Fibroblast of villous mesenchyme (primary cell): ENCODE measurements at regions not wholly inside any gene's neighbourhood (a gene's known extent, or its start where the extent isn't known, plus 50 kb on each side); places are given as distances from the start of the nearest gene placed in this dataset.
"Not testable (repeated sequence)": the region's sequence is repeated elsewhere in the genome, so short reads cannot be mapped to it uniquely, and the experiment has no call there.

ENCODE experiments used
- DNase-seq: peaks from one replicate; pipeline ENCODE4 v3.0.0-alpha.2; 2010; ENCODE audit warnings: low read depth
- H3K4me3 ChIP-seq: 2 replicates; pipeline ENCODE4 v1.5.1; 2011; ENCODE audit warnings: low read depth, mild to moderate bottlenecking, low read length
- CTCF ChIP-seq: IDR thresholded peaks from 2 replicates; pipeline ENCODE4 v1.5.1; 2012; ENCODE audit warnings: low read depth, mild to moderate bottlenecking, low read length; ENCODE audit not compliant: insufficient read depth

- TF ChIP-seq CTCF: no peak
- DNase-seq: no peak
- H3K4me3 ChIP-seq: no peak overlapping the region
Observed at GRCh38 chr7:149565096-149565382, 67.4 kb upstream of the ZNF746 start.

DNA sequence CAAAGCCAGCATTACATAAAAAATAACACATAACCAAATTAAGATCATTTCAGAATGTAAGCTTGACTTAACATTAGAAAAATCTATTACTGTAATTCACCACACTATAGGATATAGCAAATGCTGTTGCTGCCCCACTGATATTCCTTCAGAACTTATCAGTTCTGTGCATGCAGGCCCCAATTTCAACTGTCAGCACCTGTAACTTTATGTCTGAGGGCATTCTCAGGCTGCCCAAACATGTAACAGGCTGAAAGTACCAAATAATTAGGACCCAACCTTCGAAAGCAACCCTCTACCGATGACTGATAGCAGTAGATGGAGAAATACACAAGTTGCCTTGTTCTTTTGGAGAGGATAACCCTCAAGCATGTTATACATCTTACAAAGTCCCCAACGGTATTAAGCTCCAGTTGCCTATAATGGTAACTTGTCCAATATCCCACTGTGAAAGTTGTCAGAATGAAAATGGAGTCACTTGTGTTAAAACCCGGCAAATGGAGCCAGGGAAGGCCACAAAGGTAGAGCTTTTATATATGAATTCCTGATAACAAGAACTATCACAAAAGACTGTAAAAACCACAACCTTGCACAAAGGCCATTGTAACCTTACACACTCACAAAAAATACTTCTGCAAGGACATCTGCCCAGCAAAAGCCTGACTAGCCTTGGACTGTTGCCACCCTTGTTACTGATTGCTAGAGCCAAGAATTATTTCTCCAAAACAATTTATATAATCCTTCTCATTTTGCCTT, 66.9 kb upstream of the ZNF746 start:
- no peak for TF ChIP-seq CTCF
- DNase-seq: no peak
- H3K4me3 ChIP-seq: no peak overlapping the region

DNA sequence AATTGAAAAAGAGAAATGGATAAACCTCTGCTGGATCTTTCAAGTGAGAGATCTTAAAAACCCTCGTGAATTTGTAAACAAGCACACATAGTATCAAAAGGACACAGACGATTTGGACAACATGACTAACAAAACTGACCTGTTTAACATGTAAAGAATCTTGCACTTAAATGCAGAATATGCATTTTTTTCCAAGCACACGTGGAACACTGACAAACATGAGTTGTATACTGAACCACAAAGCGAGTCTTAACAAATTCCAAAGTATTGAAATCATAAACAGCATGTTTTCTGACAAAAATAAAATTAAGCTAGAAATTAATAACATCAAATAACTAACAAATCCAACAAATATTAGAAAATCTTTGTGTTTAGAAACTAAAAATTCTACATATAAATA, 65.0 kb upstream of the ZNF746 start:
- DNase-seq: peak; percentile 58
- no peak for TF ChIP-seq CTCF
- no peak overlapping the region for H3K4me3 ChIP-seq

DNA sequence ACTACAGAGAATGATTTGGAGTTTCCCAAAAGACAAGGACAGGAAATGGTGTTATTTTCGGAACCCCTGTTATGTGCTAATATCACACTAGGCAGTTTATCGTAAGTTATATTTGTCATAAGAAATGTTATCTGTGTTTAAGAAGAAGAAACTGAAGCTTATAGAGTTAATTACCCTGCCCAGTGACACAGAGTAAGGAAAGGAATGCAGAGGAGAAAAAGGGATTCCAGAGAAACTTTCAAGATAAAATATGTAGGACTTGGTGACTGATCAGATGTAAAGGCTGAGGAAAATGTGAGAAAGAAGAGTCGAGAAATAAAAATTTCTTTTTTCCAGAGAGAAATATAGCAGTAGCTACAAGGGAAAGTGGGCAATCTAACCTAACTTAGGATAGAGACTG, 63.5 kb upstream of the ZNF746 start:
- H3K4me3 ChIP-seq: no peak overlapping the region
- DNase-seq: no peak
- no peak for TF ChIP-seq CTCF

GRCh38 chr7:149559711-149560110, 62.1 kb upstream of the ZNF746 start:
- peak; percentile 89 for DNase-seq
- H3K4me3 ChIP-seq: no peak overlapping the region
- TF ChIP-seq CTCF: no peak

DNA sequence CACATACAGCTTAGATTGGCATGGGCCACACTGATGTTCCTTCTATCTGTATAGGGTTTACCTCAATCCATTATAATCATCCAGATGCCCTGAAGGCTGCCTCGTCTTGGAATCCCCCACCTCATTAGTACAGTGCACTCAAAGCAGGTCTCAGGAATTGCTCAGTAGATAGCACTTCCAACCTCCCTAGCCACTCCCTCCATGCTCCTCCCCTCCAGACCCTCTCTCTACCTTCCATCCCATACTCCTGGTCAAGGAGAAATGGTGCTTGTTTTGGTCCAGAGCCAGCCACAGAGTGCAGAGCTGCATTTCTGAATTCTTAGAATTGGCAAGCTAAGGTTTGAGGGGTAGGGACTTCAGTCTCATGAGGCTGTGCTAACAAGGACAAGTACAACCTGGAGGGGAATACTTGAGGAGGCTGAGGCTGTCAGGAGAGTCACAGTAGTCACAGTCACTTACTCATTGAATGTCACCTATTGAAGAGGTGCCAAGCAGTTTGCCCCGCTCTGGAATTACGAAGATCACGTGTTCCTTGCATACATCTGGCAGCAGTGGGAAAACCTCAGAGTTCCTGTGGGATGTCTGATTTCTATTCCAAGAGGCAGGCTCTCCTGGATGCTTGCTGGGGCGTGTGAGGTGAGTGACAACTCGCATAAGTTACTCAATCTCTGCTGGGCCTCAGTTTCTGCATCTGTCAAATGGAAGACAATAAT, 60.7 kb upstream of the ZNF746 start:
- H3K4me3 ChIP-seq: no peak overlapping the region
- no peak for TF ChIP-seq CTCF
- DNase-seq: no peak

DNA sequence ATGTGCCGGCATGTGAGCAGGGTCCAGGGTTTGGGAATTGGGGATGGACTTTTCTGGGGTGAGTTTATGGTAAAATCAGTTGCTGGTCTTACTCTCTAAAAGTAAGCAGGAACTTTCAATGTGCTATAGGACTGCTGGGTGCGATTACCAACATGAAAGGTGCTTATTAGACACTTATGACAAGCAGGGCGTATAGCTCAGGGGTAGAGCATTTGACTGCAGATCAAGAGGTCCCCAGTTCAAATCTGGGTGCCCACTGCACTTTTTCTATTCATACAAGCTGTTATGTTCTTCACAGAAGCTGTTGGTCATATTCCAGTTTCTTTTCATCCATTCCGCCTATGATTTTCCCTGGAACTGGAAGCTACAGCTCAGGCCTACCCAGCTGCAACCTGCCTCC, 58.9 kb upstream of the ZNF746 start:
- DNase-seq, H3K4me3 ChIP-seq: not testable (repeated sequence)

DNA sequence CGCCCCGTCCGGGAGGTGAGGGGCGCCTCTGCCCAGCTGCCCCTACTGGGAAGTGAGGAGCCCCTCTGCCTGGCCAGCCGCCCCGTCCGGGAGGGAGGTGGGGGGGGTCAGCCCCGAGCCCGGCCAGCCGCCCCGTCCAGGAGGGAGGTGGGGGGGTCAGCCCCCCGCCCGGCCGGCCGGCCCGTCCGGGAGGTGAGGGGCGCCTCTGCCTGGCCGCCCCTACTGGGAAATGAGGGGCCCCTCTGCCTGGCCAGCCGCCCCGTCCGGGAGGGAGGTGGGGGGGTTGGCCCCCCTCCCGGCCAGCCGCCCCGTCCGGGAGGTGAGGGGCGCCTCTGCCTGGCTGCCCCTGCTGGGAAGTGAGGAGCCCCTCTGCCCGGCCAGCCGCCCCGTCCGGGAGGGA, 57.2 kb upstream of the ZNF746 start:
- H3K4me3 ChIP-seq, DNase-seq: not testable (repeated sequence)

GRCh38 chr7:149553991-149554390, 56.4 kb upstream of the ZNF746 start:
- H3K4me3 ChIP-seq, DNase-seq: not testable (repeated sequence)
